Activated naive CD8-positive, alpha-beta T cell treated with anti-CD3 and anti-CD28 coated beads, Interleukin-2, amount 10 ng/mL, durations not matched to agents 7 days and 5 days (primary cell): ENCODE measurements at regions not wholly inside any gene's neighbourhood (a gene's known extent, or its start where the extent isn't known, plus 50 kb on each side); places are given as distances from the start of the nearest gene placed in this dataset.

ENCODE experiments used
- ATAC-seq: fragments of 150-1000 bp; cut with Tn5 transposase; one replicate; pipeline ENCODE4 v1.10.0; 2021; ENCODE audit warnings: low read depth, moderate library complexity
- POLR2A ChIA-PET: fragments of 350-600 bp; sonication (Branson Sonifier 250); formaldehyde crosslinking; loops from one replicate; lab custom pipeline; 2021; ENCODE audit warnings: antibody characterized with exemption; lab: Charles Lee
- DNase-seq: peaks from one replicate; pipeline ENCODE4 v3.0.0; 2021
- H3K27ac Mint-ChIP-seq: one replicate; pipeline ENCODE4 v1.8.0; 2022; ENCODE audit warnings: mild to moderate bottlenecking, mixed read lengths
- H3K27me3 Mint-ChIP-seq: one replicate; pipeline ENCODE4 v1.8.0; 2022; ENCODE audit warnings: mild to moderate bottlenecking, moderate library complexity, mixed read lengths
- H3K36me3 Mint-ChIP-seq: one replicate; pipeline ENCODE4 v1.8.0; 2021; ENCODE audit warnings: mild to moderate bottlenecking, mixed read lengths
- H3K4me1 Mint-ChIP-seq: one replicate; pipeline ENCODE4 v1.8.0; 2021; ENCODE audit warnings: mixed read lengths
- H3K4me3 Mint-ChIP-seq: one replicate; pipeline ENCODE4 v1.8.0; 2022; ENCODE audit warnings: mild to moderate bottlenecking, moderate library complexity, mixed read lengths
- H3K9me3 Mint-ChIP-seq: one replicate; pipeline ENCODE4 v1.8.0; 2021; ENCODE audit warnings: mixed read lengths

DNA sequence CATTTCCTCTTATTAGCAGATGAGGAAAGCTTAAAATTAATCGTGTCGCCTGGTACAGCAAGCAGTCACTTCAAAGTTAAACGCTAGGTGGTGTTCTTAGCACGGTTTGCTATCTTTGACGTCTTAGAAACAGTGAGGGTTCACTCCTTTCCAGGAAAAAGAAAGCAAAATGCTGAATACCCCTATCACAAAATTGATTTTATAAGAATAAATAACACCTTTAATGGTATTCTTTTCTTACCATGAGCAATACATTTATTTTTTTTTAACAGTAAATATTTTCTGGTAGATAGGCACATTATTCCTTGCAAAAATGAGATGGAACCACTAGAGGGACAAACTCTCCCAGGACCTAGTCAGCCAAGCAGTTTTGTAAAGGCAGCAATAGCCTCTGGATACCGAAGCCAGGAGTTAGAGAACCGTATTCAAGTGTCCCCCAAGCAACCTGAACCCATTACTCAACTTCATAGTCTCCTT is 153.9 kb downstream of the KDR start:
- ATAC-seq (no peak), DNase-seq (no peak)
- no peaks in the 10 kb centered on the region for H3K9me3 Mint-ChIP-seq
- POLR2A ChIA-PET = no interaction called here
- no peak overlapping the region for H3K27ac Mint-ChIP-seq
- H3K36me3 Mint-ChIP-seq = no peaks in the 10 kb centered on the region
- peaks cover 4% of the 10 kb centered on the region for H3K27me3 Mint-ChIP-seq
- no peaks in the 10 kb centered on the region for H3K4me1 Mint-ChIP-seq
- no peak overlapping the region for H3K4me3 Mint-ChIP-seq

GRCh38 chr4:54967289-54967688 is 158.1 kb downstream of the KDR start:
- POLR2A ChIA-PET = no interaction called here

DNA sequence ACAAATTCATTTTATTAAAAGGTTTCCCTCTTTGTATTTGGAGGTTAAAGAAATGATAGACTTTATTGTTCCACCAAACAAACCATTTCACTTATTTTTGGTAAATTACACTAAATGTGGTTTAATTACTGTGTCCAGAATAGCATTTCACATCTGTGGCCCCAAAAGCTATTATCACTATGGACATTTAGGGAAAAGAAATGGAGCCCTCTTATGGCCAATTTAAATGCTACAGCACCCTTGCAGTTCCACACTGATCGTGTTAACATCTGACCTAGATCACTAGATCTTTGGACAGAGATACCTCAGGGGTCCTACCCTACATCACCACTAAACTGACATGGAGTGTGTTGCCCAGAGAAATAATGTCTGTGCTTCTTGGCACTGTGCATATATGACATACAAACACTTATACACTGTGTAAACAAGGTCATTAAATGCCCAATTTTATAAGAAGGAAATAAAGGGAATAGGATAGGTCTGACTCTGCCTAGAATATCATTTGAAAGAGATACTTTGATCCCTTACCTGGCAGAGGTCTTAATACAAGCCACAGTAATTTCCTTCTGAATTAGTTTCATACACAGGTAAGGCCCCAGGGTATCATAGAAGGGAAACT is 163.9 kb downstream of the KDR start:
- no peak overlapping the region for H3K27ac Mint-ChIP-seq
- DNase-seq = no peak
- no peak for ATAC-seq

More at GRCh38 chr4:54967289-54967688, 158.1 kb downstream of the KDR start:
- DNase-seq (no peak), ATAC-seq (no peak)
- Mint-ChIP-seq H3K36me3 (no peaks in the 10 kb centered on the region), H3K27ac (no peak overlapping the region), H3K27me3 (peaks cover 4% of the 10 kb centered on the region), H3K4me1 (no peaks in the 10 kb centered on the region), H3K9me3 (no peaks in the 10 kb centered on the region), H3K4me3 (no peak overlapping the region)

DNA sequence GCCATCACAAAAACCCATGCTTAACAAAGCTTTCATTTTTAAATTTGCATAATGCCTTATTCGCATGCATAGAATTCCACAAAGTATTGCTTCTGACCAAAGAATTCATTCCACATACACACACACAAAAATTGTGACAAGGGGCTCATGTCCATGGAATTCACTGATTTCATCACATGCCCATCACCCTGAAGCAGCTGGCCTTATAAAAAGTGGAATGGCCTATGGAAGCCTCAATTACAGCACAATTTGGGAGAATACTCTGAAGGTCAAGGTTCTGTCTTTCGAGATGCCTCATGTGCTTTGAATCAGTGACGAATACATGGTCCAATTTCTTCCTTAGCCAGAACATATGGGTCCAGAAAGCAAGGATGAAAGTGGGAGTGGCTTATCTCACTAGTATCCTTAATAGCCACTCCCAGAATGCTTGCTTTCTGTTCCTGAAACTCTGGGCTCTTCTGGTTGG is 165.7 kb downstream of the KDR start:
- POLR2A ChIA-PET = no interaction called here
- ATAC-seq (no peak), DNase-seq (no peak)
- Mint-ChIP-seq H3K36me3 (no peaks in the 10 kb centered on the region), H3K9me3 (no peaks in the 10 kb centered on the region), H3K4me3 (no peak overlapping the region), H3K27me3 (no peaks in the 10 kb centered on the region), H3K27ac (no peak overlapping the region), H3K4me1 (peaks cover 2% of the 10 kb centered on the region)

More for the DNA sequence above, 163.9 kb downstream of the KDR start:
- H3K4me3 Mint-ChIP-seq = no peak overlapping the region
- H3K9me3 Mint-ChIP-seq = no peaks in the 10 kb centered on the region
- POLR2A ChIA-PET = no interaction called here
- H3K36me3 Mint-ChIP-seq = no peaks in the 10 kb centered on the region
- no peaks in the 10 kb centered on the region for H3K27me3 Mint-ChIP-seq
- peaks cover 2% of the 10 kb centered on the region for H3K4me1 Mint-ChIP-seq

GRCh38 chr4:54959131-54959530 is 166.3 kb downstream of the KDR start:
- ATAC-seq (no peak), DNase-seq (no peak)
- H3K4me1 Mint-ChIP-seq = peaks cover 2% of the 10 kb centered on the region
- no peak overlapping the region for H3K4me3 Mint-ChIP-seq
- no peaks in the 10 kb centered on the region for H3K27me3 Mint-ChIP-seq
- H3K36me3 Mint-ChIP-seq = no peaks in the 10 kb centered on the region
- H3K9me3 Mint-ChIP-seq = no peaks in the 10 kb centered on the region
- POLR2A ChIA-PET = no interaction called here
- H3K27ac Mint-ChIP-seq = no peak overlapping the region

DNA sequence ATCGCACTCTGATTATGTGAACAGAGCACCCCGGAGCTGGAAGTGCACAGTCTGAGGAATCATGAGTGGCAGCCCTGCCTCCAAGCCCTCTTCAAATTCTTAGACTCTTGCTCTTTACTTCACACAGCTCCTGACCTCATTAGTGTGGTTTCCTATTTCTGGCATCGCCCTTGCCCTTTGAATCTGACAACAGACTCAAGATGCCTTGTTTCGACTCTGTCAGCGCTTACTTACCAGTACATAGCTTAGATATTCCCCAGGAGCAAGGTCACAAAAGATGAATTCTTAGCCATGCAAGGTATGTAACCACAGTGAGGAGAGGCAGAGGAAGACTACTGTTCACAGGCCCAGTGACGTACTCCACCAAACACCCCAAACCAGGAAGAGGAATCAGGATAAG is 167.2 kb downstream of the KDR start:
- Mint-ChIP-seq H3K4me3 (no peak overlapping the region), H3K27me3 (no peaks in the 10 kb centered on the region), H3K36me3 (no peaks in the 10 kb centered on the region), H3K9me3 (no peaks in the 10 kb centered on the region), H3K27ac (no peak overlapping the region), H3K4me1 (peaks cover 2% of the 10 kb centered on the region)
- DNase-seq (no peak), ATAC-seq (no peak)
- POLR2A ChIA-PET = no interaction called here

GRCh38 chr4:54954656-54955388 is 170.6 kb downstream of the KDR start:
- DNase-seq = no peak
- POLR2A ChIA-PET = no interaction called here
- peaks cover 2% of the 10 kb centered on the region for H3K4me1 Mint-ChIP-seq
- no peak for ATAC-seq
- no peak overlapping the region for H3K4me3 Mint-ChIP-seq
- H3K9me3 Mint-ChIP-seq = no peaks in the 10 kb centered on the region
- H3K27ac Mint-ChIP-seq = no peak overlapping the region
- H3K36me3 Mint-ChIP-seq = no peaks in the 10 kb centered on the region
- H3K27me3 Mint-ChIP-seq = no peaks in the 10 kb centered on the region

DNA sequence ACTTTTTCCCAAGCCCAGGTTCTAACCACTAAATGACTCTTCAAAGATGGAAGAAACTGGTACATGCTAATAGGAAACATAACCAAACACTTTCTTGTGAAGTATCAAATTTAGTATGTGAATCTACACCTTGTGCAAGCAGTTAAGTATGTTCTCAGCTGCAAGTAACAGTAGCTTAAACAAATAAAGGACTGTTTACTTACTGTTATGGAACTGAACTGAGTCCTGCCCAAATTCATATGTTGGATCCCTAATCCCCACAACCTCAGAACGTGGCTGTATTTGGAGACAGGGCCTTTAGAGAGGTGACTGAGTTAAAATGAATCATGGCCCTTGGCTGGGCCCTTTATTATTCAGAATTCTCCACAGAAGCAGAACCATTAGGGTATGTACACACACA is 178.7 kb downstream of the KDR start:
- POLR2A ChIA-PET = no interaction called here
- H3K36me3 Mint-ChIP-seq = no peaks in the 10 kb centered on the region
- no peak overlapping the region for H3K27ac Mint-ChIP-seq
- no peak overlapping the region for H3K4me3 Mint-ChIP-seq
- peaks cover 9% of the 10 kb centered on the region for H3K4me1 Mint-ChIP-seq
- H3K9me3 Mint-ChIP-seq = peaks cover 1% of the 10 kb centered on the region
- H3K27me3 Mint-ChIP-seq = no peaks in the 10 kb centered on the region
- ATAC-seq = no peak
- no peak for DNase-seq

- no peak overlapping the region for H3K27ac Mint-ChIP-seq
- DNase-seq (no peak), ATAC-seq (no peak)
These were observed 179.6 kb downstream of the KDR start for GRCh38 chr4:54945838-54946237.

DNA sequence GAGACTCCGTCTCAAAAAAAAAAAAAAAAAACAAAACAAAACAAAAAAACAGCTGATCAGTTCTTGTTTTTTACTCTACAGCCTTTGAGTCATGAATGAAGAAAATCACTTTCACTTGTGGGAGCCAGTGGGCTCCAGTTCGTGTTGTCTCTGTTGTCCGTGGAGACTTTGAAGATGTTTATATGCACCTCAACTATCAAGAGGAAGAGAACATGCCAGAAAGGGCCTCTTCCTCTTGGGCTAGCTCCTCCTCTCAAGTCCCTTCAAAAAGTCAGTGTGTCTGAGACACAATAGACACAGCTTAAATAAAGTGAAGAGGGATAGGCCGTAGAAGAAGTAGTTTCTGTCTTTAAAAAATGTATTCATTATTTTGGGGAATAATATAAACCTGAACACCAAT is 182.7 kb downstream of the KDR start:
- ATAC-seq (peak; percentile 65), DNase-seq (no peak)
- Mint-ChIP-seq H3K27ac (no peak overlapping the region), H3K4me3 (peak overlapping the region; percentile 50), H3K27me3 (peaks cover 3% of the 10 kb centered on the region), H3K4me1 (peaks cover 14% of the 10 kb centered on the region), H3K9me3 (peaks cover 1% of the 10 kb centered on the region), H3K36me3 (no peaks in the 10 kb centered on the region)
- POLR2A ChIA-PET = interaction anchor here (0.7 kb wide), 1 partner anchor 257 kb away, joined by 3 read pairs; no protein-coding TSS in a partner anchor

More at GRCh38 chr4:54945838-54946237, 179.6 kb downstream of the KDR start:
- Mint-ChIP-seq H3K36me3 (no peaks in the 10 kb centered on the region), H3K27me3 (no peaks in the 10 kb centered on the region), H3K4me1 (peaks cover 14% of the 10 kb centered on the region), H3K9me3 (peaks cover 1% of the 10 kb centered on the region), H3K4me3 (no peak overlapping the region)
- POLR2A ChIA-PET = no interaction called here

DNA sequence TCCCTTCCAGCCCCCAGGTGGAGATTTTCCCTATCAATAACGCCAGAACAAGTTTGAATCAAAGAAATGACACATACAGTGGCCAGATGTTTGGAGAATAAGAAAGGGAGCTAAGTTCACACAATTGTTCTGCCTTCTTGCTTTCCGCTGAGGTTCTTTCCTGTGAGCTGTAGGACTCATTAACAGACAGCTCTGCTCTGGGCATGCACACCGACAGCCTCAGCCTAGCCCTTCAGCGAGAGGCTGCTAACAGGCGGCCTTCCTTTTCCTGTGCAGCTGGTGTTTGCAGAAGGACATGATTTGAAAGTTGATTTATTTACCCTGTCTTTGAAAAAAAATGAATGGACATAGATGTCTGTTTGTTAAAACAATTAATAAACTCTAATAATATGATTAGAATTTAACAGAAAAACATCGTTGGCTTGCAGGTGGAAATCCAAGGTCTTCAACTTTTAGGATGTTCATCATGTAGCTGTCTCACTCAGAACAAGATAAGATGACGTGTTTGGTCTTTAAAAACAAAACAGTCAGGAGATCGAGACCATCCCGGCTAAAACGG is 183.3 kb downstream of the KDR start:
- Mint-ChIP-seq H3K36me3 (no peaks in the 10 kb centered on the region), H3K4me3 (peak overlapping the region; percentile 48), H3K9me3 (peaks cover 1% of the 10 kb centered on the region), H3K27ac (no peak overlapping the region), H3K4me1 (peaks cover 14% of the 10 kb centered on the region), H3K27me3 (peaks cover 6% of the 10 kb centered on the region)
- POLR2A ChIA-PET = interaction anchor here (0.7 kb wide), 1 partner anchor 257 kb away, joined by 3 read pairs; no protein-coding TSS in a partner anchor
- ATAC-seq (peak; percentile 60), DNase-seq (no peak)

- Mint-ChIP-seq H3K36me3 (no peaks in the 10 kb centered on the region), H3K9me3 (peaks cover 1% of the 10 kb centered on the region), H3K27me3 (peaks cover 6% of the 10 kb centered on the region), H3K4me3 (peak overlapping the region; percentile 39), H3K4me1 (peaks cover 14% of the 10 kb centered on the region), H3K27ac (no peak overlapping the region)
- no peak for ATAC-seq
- no peak for DNase-seq
- POLR2A ChIA-PET = no interaction called here
These were observed 184.2 kb downstream of the KDR start for GRCh38 chr4:54940996-54941865.

DNA sequence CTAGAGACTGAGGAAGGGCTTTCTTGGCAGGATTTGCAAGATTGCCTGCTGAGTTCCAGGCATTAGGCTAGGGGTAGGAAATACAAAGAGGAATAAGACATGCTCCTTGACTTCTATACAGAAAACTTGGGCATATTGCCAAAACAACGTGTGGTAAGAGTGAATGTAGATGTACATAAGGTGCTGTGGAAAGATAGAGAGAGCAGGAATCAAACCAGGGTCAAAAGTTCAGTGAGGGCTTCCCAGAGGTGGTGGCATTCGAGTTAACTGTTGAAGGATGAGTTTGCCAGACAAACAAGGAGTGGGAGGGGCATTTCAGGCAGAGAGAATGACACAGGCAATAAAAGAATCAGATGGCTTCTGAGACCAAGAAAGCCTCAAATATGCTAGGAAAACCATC is 187.9 kb downstream of the KDR start:
- Mint-ChIP-seq H3K4me3 (no peak overlapping the region), H3K36me3 (no peaks in the 10 kb centered on the region), H3K27me3 (peaks cover 6% of the 10 kb centered on the region), H3K27ac (no peak overlapping the region), H3K9me3 (peaks cover 1% of the 10 kb centered on the region), H3K4me1 (peaks cover 11% of the 10 kb centered on the region)
- DNase-seq (no peak), ATAC-seq (no peak)
- POLR2A ChIA-PET = no interaction called here
